ENCODE measurements at regions not wholly inside any gene's neighbourhood (a gene's known extent, or its start where the extent isn't known, plus 50 kb on each side); places are given as distances from the start of the nearest gene placed in this dataset.

DNA sequence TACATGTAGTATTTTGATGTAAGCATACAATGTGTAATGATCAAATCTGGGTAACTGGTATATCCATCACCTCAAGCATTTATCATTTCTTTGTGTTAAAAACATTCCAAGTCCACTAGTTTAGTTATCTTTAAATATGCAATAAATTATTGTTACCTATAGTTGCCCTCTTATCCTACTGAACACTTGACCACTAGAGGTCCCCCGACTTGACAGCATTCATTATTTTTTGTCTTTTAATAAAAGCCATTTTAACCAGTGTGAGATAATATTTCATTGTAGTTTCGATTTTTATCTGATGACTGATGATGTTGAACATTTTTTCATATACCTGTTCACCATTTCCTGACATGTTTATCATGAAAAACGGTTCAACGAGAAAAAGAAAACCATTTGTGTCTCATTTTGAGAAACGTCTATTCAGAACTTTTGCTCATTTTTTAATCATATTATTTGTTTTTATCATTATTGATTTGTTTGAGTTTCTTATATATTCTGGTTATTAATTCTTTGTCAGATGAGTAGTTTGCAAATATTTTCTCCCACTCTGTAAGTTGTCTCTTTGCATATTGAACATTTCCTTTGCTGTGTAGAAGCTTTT, 199.0 kb upstream of the CXXC4 start:
- TF ChIP-seq, protein P1, sequence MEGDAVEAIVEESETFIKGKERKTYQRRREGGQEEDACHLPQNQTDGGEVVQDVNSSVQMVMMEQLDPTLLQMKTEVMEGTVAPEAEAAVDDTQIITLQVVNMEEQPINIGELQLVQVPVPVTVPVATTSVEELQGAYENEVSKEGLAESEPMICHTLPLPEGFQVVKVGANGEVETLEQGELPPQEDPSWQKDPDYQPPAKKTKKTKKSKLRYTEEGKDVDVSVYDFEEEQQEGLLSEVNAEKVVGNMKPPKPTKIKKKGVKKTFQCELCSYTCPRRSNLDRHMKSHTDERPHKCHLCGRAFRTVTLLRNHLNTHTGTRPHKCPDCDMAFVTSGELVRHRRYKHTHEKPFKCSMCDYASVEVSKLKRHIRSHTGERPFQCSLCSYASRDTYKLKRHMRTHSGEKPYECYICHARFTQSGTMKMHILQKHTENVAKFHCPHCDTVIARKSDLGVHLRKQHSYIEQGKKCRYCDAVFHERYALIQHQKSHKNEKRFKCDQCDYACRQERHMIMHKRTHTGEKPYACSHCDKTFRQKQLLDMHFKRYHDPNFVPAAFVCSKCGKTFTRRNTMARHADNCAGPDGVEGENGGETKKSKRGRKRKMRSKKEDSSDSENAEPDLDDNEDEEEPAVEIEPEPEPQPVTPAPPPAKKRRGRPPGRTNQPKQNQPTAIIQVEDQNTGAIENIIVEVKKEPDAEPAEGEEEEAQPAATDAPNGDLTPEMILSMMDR (IDR thresholded peaks at IDR 0.05), result peak; percentile 65
- TF ChIP-seq EZH2 (IDR thresholded peaks at IDR 0.05; ENCODE audit: borderline replicate concordance, insufficient read depth, low read depth, low read length, poor library complexity, severe bottlenecking), result no peak
